22Rv1 (cell line): ENCODE measurements at regions not wholly inside any gene's neighbourhood (a gene's known extent, or its start where the extent isn't known, plus 50 kb on each side); places are given as distances from the start of the nearest gene placed in this dataset.

Experiments used
- ZFX ChIP-seq: fragments of 450-650 bp; IDR thresholded peaks from 2 replicates; pipeline ENCODE4 v1.6.1; 2017; ENCODE audit warnings: antibody characterized with exemption, borderline replicate concordance
- TF ChIP-seq, protein P1 (sequence below): fragments of 450-650 bp; IDR thresholded peaks from 2 replicates; pipeline ENCODE4 v1.5.1; 2017; ENCODE audit warnings: mild to moderate bottlenecking

DNA sequence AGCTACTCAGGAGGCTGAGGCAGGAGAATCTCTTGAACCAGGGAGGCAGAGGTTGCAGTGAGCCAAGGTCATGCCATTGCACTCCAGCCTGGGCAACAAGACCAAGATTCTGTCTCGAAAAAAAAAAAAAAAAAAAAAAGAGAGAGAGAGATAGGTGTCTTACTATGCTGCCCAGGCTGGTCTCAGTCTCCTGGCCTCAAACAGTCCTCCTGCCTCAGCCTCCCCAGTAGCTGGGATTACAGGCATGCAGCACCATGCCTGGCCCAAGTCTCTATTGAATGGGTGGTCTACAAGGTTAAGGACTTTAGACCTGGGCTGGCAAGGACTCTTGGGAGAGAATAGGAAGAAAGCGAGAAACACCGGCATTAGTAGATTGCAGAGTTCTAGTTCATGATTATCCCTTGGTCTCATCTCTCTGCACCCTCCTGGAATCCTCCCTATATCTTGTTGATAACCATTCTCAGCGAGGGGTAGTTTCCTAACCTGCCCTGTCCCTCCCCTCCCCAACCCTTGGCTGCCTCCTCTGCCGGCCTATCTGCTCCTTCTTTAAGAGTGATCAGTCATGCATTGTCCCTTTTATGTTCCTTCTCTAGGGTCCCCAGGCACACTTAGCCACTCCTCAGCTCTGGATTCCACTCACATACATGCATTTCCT, 128.1 kb upstream of the MAP1LC3B2 start:
- TF ChIP-seq, protein P1, sequence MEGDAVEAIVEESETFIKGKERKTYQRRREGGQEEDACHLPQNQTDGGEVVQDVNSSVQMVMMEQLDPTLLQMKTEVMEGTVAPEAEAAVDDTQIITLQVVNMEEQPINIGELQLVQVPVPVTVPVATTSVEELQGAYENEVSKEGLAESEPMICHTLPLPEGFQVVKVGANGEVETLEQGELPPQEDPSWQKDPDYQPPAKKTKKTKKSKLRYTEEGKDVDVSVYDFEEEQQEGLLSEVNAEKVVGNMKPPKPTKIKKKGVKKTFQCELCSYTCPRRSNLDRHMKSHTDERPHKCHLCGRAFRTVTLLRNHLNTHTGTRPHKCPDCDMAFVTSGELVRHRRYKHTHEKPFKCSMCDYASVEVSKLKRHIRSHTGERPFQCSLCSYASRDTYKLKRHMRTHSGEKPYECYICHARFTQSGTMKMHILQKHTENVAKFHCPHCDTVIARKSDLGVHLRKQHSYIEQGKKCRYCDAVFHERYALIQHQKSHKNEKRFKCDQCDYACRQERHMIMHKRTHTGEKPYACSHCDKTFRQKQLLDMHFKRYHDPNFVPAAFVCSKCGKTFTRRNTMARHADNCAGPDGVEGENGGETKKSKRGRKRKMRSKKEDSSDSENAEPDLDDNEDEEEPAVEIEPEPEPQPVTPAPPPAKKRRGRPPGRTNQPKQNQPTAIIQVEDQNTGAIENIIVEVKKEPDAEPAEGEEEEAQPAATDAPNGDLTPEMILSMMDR, result no peak
- TF ChIP-seq ZFX, result no peak
